Muscle layer of duodenum (tissue), 2 donors: ENCODE measurements at regions not wholly inside any gene's neighbourhood (a gene's known extent, or its start where the extent isn't known, plus 50 kb on each side); places are given as distances from the start of the nearest gene placed in this dataset.

ENCODE experiments used
- H3K27ac ChIP-seq: one replicate; pipeline ENCODE4 v1.7.0; 2013; ENCODE audit warnings: mild to moderate bottlenecking, low read length
- H3K27me3 ChIP-seq: one replicate; pipeline ENCODE4 v1.7.0; 2013; ENCODE audit warnings: low read depth, mild to moderate bottlenecking, control low read depth, low read length
- H3K36me3 ChIP-seq, 2 donors: one replicate each; pipeline ENCODE4 v1.7.0; 2013; ENCODE audit warnings: low read length in 2 of 2, control low read depth in 1 of 2, mild to moderate bottlenecking in 1 of 2; ENCODE audit not compliant: insufficient read depth in 2 of 2, control insufficient read depth in 1 of 2
- H3K4me1 ChIP-seq, 2 donors: one replicate each; pipeline ENCODE4 v1.7.0; 2013; ENCODE audit warnings: low read length in 2 of 2, mild to moderate bottlenecking in 2 of 2, control low read depth in 1 of 2, moderate library complexity in 1 of 2; ENCODE audit not compliant: insufficient read depth in 2 of 2, control insufficient read depth in 1 of 2
- H3K4me3 ChIP-seq, 2 donors: one replicate each; pipeline ENCODE4 v1.7.0; 2013; ENCODE audit warnings: low read length in 2 of 2, low read depth in 1 of 2, mild to moderate bottlenecking in 1 of 2
- H3K9me3 ChIP-seq, 2 donors: one replicate each; pipeline ENCODE4 v1.7.0; 2013; ENCODE audit warnings: low read length in 2 of 2, control low read depth in 1 of 2, mild to moderate bottlenecking in 1 of 2; ENCODE audit not compliant: control insufficient read depth in 1 of 2
- donor health status: healthy.

DNA sequence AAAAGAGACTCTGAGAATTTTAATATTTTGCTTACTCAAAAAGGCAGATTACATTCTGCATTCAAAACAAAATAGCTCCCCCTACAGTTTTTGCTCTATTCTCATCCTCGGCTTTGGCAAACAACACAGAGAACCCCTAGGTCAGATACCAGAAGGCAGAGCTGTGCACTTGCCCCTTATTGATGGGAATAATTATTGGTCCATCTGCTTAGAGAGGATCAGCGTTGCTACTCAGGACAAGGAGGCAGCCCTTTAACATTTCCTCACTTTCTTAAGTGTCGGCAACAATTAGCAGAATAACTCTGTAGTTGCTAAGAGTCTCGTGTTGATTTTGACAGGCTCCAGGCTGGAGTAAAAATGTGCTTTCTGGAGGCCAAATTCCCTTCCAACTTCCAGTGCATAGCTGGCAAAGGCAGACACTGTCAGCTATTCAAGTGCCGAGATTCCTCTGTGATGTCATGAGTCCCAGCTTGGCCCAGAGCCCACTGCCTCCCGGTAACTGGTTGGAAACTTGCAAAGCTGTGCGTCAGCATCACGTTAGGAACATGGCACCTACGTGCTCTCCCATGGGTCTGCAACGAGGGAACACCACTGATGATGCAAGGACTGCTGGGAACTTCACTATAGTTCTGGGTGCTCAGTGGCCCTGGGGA lies 482.7 kb upstream of the ADAMTS9 start:
- peak overlapping the region in 1 of 2 donors; percentile 7 for H3K4me3 ChIP-seq

DNA sequence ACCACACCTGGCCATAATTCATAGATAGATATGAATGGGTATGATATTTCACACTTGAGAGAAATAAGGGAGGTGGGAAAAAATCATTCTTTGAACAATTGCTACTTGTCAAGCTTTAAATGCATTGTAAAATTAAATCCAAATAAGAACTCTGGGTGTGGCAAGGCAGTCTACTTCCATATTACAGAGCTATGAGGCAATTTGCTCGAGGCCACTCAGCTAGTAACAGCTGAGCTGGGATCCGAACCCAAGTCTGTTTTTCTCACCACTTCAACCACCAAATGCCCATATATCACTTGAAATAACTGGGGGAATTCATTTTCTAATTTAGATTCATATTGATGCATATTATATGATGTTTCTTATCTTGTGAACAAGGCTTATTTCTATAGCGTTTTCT lies 482.2 kb upstream of the ADAMTS9 start:
- Histone ChIP-seq H3K27me3 (no peaks in the 10 kb centered on the region), H3K4me3 (peak overlapping the region in 1 of 2 donors; percentile 7), H3K36me3 (no peaks in the 10 kb centered on the region), H3K4me1 (no peaks in the 10 kb centered on the region), H3K9me3 (no peaks in the 10 kb centered on the region), H3K27ac (peak overlapping the region; percentile 50)

More for the DNA sequence above, 482.7 kb upstream of the ADAMTS9 start:
- H3K27ac ChIP-seq: peak overlapping the region; percentile 50
- H3K9me3 ChIP-seq: no peaks in the 10 kb centered on the region
- no peaks in the 10 kb centered on the region for H3K36me3 ChIP-seq
- H3K27me3 ChIP-seq: no peaks in the 10 kb centered on the region
- no peaks in the 10 kb centered on the region for H3K4me1 ChIP-seq

DNA sequence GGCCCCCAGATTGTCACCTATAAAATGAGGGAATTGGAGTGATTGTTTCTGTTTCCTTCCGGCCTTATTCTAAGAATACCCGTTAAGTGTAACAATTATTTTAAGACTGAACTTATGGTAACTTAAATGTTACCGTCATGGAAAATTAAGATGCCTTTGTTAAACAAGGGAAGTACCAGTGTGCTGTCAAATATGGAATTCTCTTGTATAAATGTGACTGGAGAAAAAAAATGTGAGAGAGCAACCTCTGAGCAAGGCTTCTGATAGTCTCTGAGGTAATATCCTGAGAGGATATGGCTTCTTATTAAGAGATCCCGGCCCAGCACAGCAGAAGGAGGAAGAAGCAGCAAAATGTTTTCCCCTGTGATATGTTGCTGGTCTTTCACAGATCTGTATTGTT lies 480.7 kb upstream of the ADAMTS9 start:
- Histone ChIP-seq H3K27ac (peak overlapping the region; percentile 3), H3K27me3 (no peaks in the 10 kb centered on the region), H3K4me1 (no peaks in the 10 kb centered on the region), H3K9me3 (no peaks in the 10 kb centered on the region), H3K4me3 (no peak overlapping the region), H3K36me3 (no peaks in the 10 kb centered on the region)

GRCh38 chr3:65166531-65166930 lies 478.7 kb upstream of the ADAMTS9 start:
- H3K27me3 ChIP-seq: no peaks in the 10 kb centered on the region

GRCh38 chr3:65158023-65158422 lies 470.2 kb upstream of the ADAMTS9 start:
- H3K27me3 ChIP-seq: no peaks in the 10 kb centered on the region
- H3K4me3 ChIP-seq: no peak overlapping the region
- H3K4me1 ChIP-seq: no peaks in the 10 kb centered on the region
- H3K36me3 ChIP-seq: no peaks in the 10 kb centered on the region
- H3K27ac ChIP-seq: no peak overlapping the region
- no peaks in the 10 kb centered on the region for H3K9me3 ChIP-seq

More at GRCh38 chr3:65166531-65166930, 478.7 kb upstream of the ADAMTS9 start:
- H3K36me3 ChIP-seq: no peaks in the 10 kb centered on the region
- no peaks in the 10 kb centered on the region for H3K4me1 ChIP-seq
- H3K9me3 ChIP-seq: no peaks in the 10 kb centered on the region
- H3K4me3 ChIP-seq: no peak overlapping the region
- no peak overlapping the region for H3K27ac ChIP-seq

- no peaks in the 10 kb centered on the region for H3K4me1 ChIP-seq
- no peak overlapping the region for H3K27ac ChIP-seq
- H3K36me3 ChIP-seq: no peaks in the 10 kb centered on the region
- no peaks in the 10 kb centered on the region for H3K9me3 ChIP-seq
- no peak overlapping the region for H3K4me3 ChIP-seq
- H3K27me3 ChIP-seq: no peaks in the 10 kb centered on the region
Observed at GRCh38 chr3:65153850-65154512, 466.2 kb upstream of the ADAMTS9 start.

- H3K4me3 ChIP-seq: no peak overlapping the region
- no peaks in the 10 kb centered on the region for H3K4me1 ChIP-seq
- H3K27me3 ChIP-seq: no peaks in the 10 kb centered on the region
- no peak overlapping the region for H3K27ac ChIP-seq
- H3K36me3 ChIP-seq: no peaks in the 10 kb centered on the region
- no peaks in the 10 kb centered on the region for H3K9me3 ChIP-seq
Observed at GRCh38 chr3:65151666-65152065, 463.9 kb upstream of the ADAMTS9 start.

- H3K9me3 ChIP-seq: no peaks in the 10 kb centered on the region
- no peaks in the 10 kb centered on the region for H3K4me1 ChIP-seq
- H3K4me3 ChIP-seq: no peak overlapping the region
- H3K27ac ChIP-seq: no peak overlapping the region
- H3K27me3 ChIP-seq: no peaks in the 10 kb centered on the region
- H3K36me3 ChIP-seq: no peaks in the 10 kb centered on the region
Observed at GRCh38 chr3:65149877-65150276, 462.1 kb upstream of the ADAMTS9 start.

GRCh38 chr3:65148687-65149086 lies 460.9 kb upstream of the ADAMTS9 start:
- H3K4me3 ChIP-seq: no peak overlapping the region
- H3K27me3 ChIP-seq: no peaks in the 10 kb centered on the region
- no peaks in the 10 kb centered on the region for H3K36me3 ChIP-seq
- no peaks in the 10 kb centered on the region for H3K4me1 ChIP-seq
- no peak overlapping the region for H3K27ac ChIP-seq
- no peaks in the 10 kb centered on the region for H3K9me3 ChIP-seq

DNA sequence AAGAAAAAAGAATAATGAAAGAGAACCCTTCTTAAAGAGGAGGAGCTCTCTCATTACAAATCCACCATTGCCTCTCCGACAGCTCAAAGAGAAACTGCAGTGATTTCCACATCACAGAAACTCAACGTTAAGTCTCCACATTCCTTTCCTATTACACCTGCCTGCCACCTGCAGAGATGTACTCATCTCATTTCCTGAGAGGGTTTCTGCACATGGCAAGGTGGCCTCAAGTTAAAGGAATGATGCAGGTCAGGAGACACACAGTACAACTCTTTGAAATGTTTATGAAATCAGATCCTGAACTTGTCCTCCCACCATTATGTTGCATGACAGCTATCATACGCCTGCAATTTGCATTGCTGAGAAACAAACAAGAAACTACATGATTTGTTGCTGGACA lies 458.4 kb upstream of the ADAMTS9 start:
- no peaks in the 10 kb centered on the region for H3K36me3 ChIP-seq
- H3K27me3 ChIP-seq: no peaks in the 10 kb centered on the region
- H3K4me3 ChIP-seq: no peak overlapping the region
- H3K27ac ChIP-seq: no peak overlapping the region
- no peaks in the 10 kb centered on the region for H3K4me1 ChIP-seq
- no peaks in the 10 kb centered on the region for H3K9me3 ChIP-seq

GRCh38 chr3:65145680-65146079 lies 457.9 kb upstream of the ADAMTS9 start:
- H3K4me3 ChIP-seq: no peak overlapping the region
- no peaks in the 10 kb centered on the region for H3K9me3 ChIP-seq
- H3K27me3 ChIP-seq: no peaks in the 10 kb centered on the region
- H3K4me1 ChIP-seq: no peaks in the 10 kb centered on the region
- H3K27ac ChIP-seq: no peak overlapping the region
- no peaks in the 10 kb centered on the region for H3K36me3 ChIP-seq
